ENCODE measurements at regions not wholly inside any gene's neighbourhood (a gene's known extent, or its start where the extent isn't known, plus 50 kb on each side); places are given as distances from the start of the nearest gene placed in this dataset.

- DNase-seq (ENCODE audit: low read depth) = no peak
Measured at GRCh38 chr15:69658411-69658945, 205.9 kb downstream of the RPLP1 start.

- DNase-seq (ENCODE audit: low read depth) = no peak
Measured at GRCh38 chr15:69659454-69660050, 206.9 kb downstream of the RPLP1 start.

GRCh38 chr15:69660114-69660513 lies 207.5 kb downstream of the RPLP1 start:
- DNase-seq (ENCODE audit: low read depth) = no peak

- DNase-seq (ENCODE audit: low read depth) = no peak
Measured at GRCh38 chr15:69660658-69661405, 208.2 kb downstream of the RPLP1 start.

- DNase-seq (ENCODE audit: low read depth) = no peak
Measured at GRCh38 chr15:69661446-69661845, 208.8 kb downstream of the RPLP1 start.

GRCh38 chr15:69661871-69662644 lies 209.4 kb downstream of the RPLP1 start:
- no peak for DNase-seq (ENCODE audit: low read depth)

GRCh38 chr15:69662645-69663000 lies 210.0 kb downstream of the RPLP1 start:
- no peak for DNase-seq (ENCODE audit: low read depth)

GRCh38 chr15:69663441-69663840 lies 210.8 kb downstream of the RPLP1 start:
- DNase-seq (ENCODE audit: low read depth) = no peak

GRCh38 chr15:69663982-69664381 lies 211.4 kb downstream of the RPLP1 start:
- no peak for DNase-seq (ENCODE audit: low read depth)

- no peak for DNase-seq (ENCODE audit: low read depth)
Measured at GRCh38 chr15:69664572-69665571, 212.3 kb downstream of the RPLP1 start.

GRCh38 chr15:69665641-69666111 lies 213.1 kb downstream of the RPLP1 start:
- no peak for DNase-seq (ENCODE audit: low read depth)

GRCh38 chr15:69666441-69666882 lies 213.8 kb downstream of the RPLP1 start:
- peak; percentile 34 for DNase-seq (ENCODE audit: low read depth)

GRCh38 chr15:69666921-69667811 lies 214.5 kb downstream of the RPLP1 start:
- no peak for DNase-seq (ENCODE audit: low read depth)

- no peak for DNase-seq (ENCODE audit: low read depth)
Measured at GRCh38 chr15:69668039-69668705, 215.6 kb downstream of the RPLP1 start.

GRCh38 chr15:69668963-69669362 lies 216.3 kb downstream of the RPLP1 start:
- DNase-seq (ENCODE audit: low read depth) = no peak

- DNase-seq (ENCODE audit: low read depth) = no peak
Measured at GRCh38 chr15:69669446-69669845, 216.8 kb downstream of the RPLP1 start.

- no peak for DNase-seq (ENCODE audit: low read depth)
Measured at GRCh38 chr15:69673291-69673881, 220.8 kb downstream of the RPLP1 start.

- no peak for DNase-seq (ENCODE audit: low read depth)
Measured at GRCh38 chr15:69675731-69676130, 223.1 kb downstream of the RPLP1 start.

GRCh38 chr15:69677403-69677802 lies 224.8 kb downstream of the RPLP1 start:
- DNase-seq (ENCODE audit: low read depth) = no peak
